NCI-H226 (cell line): ENCODE measurements at regions not wholly inside any gene's neighbourhood (a gene's known extent, or its start where the extent isn't known, plus 50 kb on each side); places are given as distances from the start of the nearest gene placed in this dataset.

Source experiments
- DNase-seq: peaks from one replicate; pipeline ENCODE4 v3.0.0-alpha.2; 2015

DNA sequence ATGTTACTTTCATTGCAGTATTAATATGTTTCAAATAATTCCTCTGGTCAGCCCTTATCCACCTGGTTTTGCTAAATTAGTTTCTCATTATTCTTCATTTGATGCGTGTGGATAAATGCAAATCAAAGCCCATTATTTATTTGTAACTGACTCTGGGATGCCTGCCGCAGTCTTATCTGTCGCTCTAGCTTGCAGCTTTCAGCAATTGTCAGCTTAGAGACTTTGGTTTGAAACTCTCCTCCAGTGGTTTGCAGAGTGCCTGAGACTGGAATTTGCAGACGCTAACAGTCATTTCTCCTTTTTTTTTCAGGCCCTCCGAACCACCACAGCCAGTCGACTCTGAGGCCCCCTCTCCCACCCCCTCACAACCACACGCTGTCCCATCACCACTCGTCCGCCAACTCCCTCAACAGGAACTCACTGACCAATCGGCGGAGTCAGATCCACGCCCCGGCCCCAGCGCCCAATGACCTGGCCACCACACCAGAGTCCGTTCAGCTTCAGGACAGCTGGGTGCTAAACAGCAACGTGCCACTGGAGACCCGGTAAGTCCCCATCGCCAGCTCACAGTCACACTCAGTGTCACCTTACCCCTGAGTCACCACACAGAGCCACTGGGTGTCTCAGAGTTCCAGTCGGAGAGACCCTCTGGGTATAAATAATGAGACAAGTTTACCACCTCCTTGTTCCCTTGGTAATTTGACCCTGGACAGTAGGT lies 339.0 kb upstream of the WWC1 start:
- no peak for DNase-seq

DNA sequence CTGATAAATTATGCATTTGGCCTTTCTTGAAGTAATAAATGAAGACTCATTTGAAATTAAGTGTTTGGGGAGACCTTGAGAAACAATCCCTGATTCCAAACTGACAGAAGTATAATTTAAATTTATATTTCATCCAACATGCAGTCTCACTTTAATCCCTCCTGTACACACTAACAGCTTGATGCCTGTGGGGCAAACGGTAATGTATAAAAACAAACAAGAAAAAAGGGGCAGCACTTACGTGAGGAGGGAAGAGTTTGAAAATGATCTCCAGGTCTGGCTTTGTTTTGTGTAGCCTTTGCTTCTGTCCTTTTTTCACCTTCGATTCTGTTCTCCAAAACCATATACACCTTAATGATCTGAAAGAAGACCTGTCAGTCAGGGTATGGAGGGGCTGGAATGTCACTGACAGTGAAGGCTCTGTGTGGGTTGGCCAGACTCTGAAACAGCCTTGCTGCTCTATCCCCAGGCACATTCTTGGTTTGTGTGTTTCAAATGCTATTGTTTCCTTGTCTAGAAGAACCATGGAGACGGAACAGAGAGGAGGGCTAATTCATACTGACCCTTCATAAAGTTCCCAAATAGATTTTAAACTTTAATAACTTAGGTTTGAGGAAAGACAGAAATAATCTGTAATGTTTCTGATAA lies 338.2 kb upstream of the WWC1 start:
- peak; percentile 10 for DNase-seq

DNA sequence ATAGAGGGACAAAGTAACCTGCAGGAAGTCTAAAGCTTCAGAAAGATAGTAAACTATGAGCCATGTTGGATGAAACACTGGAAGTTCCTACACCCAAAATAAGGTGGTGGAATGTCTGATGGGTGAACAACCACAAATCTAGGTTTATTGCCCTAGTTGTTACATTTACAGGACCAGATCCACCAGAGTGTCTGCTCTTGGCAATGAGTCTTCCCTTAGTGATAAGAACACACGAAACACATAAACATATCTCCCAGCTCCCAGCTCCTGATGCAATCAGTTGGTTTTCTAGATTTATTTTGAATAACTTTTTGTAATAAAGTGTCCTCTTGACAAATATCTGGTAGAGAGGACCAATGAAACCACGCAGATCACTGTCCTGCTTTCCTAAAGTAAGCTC lies 329.7 kb upstream of the WWC1 start:
- peak; percentile 50 for DNase-seq

DNA sequence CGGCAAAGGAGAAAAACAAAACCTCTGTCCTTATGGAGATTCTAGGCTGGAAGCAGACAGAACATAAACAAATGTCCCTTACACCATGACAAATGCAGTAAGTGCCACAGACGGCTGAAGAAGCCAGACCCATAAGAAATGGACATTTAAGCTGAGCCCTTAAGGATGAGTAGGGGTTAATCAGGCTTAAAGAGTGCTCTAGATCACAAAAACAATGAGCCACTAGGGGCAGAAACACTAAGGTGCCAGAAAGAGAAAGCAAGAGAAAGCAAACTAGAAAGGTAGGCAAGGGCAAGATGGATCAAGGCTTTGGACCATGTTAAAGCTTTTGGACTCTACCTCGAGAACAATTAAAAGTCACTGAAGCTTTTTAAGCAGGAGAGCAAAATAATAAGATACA lies 326.9 kb upstream of the WWC1 start:
- DNase-seq: no peak

DNA sequence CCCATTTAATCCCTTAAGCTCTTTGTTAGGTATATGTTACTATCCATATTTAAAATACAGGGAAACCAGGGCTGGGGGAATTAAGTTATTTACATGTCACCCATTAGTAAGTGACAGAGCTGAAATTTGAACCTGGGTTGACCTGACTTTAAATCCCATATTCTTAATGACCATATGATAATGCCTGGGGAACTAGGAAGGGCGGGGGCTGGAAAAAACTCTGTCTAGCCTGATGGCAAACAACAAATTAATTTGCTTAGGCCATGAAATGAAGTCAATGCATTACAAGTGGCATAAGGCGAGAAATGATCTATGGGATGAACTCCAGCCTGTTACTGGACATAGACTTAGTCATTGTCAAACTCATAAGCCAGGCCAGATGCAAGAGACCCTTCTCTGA lies 325.7 kb upstream of the WWC1 start:
- DNase-seq: no peak

DNA sequence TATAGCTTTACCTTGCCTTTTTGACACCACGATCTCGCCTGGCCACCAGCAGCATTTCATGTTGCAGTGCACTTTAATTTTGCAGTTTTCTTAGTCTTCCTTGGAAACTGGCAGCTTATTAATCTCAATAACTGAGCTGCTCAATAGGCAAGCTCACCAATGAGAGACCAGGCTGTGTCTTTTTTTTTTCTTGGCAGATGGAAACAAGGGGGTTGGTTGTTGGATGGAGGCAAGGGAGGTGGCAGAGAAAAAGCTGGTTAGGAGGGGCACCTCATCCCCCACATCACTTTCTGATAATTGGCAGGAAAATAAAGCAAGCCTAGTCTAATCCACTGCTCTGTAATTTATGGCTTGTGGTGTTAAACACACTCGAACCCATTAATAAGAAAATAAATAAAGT lies 324.5 kb upstream of the WWC1 start:
- DNase-seq: no peak

DNA sequence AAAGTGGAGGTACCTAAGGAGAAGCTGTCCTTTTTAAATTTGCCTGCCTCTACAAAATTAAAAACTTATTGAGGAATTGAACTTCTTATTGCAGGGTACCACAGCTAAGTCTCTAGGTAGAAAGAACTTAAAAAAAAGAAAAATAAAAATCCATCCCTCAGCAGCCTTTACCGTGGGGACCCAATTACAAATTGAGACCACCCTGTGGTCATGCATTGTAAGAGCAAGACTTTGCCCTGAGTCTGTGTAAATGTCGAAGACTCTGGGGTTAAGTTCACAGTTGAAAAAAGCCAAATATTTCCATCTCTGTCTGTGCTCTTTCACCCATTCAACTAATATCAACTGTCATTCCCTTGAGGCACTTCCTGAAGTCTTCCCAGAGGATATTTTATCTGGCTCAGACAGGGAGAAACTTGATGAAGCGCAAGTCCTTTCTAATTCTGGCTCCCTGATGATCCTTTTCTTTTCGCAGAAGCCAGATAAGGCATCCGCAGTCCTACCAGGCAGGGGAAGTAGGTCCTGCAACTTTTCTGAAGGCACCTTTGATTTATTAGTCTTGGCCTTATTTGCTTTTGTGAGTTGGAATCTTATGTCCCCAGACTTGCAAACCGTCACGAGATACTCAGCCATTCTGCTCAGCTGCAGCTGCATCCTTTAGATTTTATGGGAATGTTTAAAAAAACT lies 323.8 kb upstream of the WWC1 start:
- DNase-seq: no peak

DNA sequence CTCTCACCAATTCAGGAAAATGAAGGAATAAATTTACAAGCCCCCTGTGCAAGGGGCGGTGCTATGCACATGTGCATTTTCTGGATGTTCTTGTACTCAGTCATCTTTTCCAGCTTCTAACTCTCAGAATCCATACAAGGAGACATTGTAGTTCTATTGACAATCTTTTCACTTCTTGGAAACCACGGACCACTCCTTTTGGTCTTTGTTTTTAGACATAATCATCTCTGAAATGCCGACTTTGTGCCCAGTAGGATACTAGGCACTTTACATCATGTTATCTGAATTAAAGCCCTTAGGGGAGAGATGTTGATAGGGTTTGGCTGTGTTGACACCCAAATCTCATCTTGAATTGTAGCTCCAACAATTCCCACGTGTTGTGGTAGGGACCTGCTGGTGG lies 322.6 kb upstream of the WWC1 start:
- peak; percentile 17 for DNase-seq

DNA sequence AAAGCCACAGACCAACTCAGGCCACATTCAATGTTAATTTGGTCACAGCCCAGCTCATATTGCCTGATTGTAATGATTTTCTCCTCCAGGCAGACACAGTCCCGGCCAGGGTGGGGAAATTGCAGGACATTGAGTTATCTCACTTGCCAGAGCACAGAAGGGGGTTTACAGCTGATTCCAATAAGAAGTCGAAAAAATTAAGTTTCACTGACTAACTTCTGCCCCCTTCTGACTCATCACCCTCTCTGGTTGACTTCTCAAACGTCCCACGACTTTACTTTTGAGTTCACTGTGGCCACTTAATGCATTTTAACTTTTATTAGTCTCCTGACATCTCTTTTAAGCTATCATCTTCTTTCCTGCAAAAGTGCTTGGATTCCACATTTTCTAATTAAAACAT lies 321.4 kb upstream of the WWC1 start:
- no peak for DNase-seq

DNA sequence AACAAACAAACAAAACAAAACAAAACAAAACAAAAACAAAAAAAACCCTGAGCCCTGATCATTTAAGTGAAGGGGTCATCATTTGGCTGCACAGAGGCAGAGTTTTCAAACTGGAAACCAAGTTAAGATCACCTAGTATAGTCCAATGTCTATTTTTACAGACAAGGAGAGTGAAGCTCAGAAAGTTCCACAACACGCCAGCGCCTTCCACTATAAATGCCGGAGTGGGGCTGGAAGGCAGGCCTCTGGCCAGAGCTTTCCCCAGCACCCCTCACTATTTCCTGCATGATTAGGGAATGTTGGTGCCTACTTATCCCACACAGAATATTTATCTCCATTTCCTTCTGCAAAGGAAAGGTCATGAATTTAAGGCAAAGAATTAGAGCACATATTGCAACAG lies 319.7 kb upstream of the WWC1 start:
- no peak for DNase-seq

DNA sequence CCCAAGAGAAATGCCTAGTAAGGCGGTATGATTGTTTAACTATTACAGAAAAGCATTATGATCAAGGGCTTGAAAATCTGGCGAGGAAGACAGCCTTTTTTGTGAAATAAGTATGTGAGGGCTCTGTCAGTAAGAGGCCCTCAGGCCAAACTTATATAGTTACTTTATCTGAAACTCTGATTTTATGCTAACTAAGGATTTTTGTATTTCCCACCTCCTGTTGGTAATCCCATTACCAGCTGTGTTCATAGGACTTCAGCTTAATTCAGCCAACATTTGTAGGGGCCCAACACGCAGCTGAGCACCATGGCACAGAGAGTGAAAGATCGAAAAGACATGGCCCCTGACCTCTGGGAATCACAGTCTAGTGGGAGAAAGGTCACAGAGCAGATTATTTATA lies 318.3 kb upstream of the WWC1 start:
- DNase-seq: no peak

DNA sequence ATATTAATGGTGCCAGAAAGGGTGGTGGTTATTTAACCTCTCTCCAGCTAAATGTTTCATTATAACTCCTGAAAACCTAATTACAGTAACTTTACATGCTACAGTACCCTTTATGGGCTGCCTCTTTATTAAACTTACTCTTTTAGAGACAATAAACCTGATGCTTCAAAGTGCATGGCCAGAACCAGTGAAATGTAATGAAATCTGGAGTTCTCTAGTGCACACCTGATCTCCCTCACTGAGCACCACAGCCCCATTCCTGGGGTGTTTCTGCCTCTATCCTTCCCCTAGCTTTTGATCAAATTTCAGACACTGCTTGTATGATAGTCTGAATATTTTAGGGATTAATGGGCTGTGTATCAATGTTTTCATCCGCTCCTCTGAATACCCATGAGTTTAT lies 306.5 kb upstream of the WWC1 start:
- no peak for DNase-seq

DNA sequence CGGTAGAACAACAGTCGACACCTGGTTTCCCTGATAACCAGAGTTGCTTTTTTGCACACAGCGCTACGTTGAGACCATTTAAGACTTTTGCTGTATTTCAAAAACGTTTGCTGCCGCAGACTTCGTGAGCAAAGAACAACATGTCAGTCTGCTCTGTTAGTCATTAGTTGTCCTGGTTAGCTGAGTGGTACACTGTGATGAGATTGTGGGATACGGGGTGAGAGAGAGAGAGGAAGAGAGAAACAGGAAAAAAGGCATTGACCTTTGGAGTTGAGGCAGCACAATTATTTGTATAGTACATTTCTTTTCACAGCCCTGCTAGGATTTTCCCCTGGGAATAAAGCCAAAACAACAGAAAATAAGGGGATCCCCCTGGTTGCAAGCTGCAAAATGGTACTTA lies 306.1 kb upstream of the WWC1 start:
- no peak for DNase-seq

DNA sequence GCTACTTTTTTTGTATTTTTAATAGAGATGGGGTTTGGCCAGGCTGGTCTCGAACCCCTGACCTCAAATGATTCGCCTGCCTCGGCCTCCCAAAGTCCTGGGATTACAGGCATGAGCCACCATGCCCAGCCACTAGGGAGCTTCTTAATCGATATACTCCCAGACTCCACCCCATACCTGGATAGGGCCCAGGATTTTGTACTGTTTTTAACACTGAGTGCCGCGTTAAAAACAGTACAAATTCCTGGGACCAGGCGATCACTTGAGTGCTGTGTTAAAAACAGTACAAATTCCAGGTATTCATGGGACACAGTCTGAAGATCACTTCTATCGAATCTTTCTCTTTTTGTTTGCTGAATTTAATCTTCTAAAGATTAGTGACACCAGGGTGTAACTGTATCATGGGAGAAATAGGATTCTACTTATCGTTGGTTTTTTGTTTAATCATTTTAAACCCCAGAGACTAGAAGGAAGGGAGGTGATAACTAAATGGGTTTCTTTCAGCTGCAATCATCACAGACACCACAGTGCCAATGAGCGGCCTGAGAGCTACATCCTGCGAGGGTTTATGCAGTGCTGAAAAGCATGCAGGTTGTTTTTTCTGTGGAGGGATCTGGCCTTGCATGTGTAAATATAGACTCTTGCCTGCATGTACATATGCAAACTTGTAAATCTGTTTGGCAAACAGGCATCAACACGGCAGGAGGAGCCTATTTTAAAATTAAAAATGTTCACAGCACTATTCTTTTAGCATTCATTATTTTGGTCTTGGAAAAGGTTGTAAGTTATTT lies 303.8 kb upstream of the WWC1 start:
- DNase-seq: no peak

DNA sequence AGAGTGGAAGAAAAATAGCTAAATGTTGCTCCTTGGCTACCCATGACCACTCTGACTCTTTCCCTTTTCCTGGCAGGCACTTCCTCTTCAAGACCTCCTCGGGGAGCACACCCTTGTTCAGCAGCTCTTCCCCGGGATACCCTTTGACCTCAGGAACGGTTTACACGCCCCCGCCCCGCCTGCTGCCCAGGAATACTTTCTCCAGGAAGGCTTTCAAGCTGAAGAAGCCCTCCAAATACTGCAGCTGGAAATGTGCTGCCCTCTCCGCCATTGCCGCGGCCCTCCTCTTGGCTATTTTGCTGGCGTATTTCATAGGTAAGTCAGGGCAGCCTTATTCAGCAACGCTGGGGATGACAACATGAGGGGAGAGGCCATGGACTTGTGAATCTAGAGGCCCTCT lies 298.6 kb upstream of the WWC1 start:
- DNase-seq: no peak

DNA sequence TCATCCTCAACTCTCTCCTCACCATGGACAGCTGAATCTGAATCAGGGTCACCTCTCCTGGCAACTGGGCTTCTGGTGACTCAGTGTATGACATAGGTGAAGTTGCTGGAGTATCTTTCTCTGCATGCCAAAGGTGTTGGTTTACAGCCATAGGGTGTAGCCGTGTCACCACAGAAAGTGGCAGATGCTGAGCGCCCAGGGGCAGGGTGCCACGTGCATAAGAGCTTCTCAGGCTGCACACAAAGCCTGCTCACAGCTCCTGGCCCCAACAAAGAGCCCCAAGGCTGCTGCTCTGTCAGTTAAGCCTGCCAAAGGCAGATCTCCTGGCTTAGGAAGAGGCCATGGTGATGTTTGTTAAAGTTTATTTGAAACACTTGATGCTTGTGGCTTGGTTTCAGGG lies 297.7 kb upstream of the WWC1 start:
- DNase-seq: no peak

DNA sequence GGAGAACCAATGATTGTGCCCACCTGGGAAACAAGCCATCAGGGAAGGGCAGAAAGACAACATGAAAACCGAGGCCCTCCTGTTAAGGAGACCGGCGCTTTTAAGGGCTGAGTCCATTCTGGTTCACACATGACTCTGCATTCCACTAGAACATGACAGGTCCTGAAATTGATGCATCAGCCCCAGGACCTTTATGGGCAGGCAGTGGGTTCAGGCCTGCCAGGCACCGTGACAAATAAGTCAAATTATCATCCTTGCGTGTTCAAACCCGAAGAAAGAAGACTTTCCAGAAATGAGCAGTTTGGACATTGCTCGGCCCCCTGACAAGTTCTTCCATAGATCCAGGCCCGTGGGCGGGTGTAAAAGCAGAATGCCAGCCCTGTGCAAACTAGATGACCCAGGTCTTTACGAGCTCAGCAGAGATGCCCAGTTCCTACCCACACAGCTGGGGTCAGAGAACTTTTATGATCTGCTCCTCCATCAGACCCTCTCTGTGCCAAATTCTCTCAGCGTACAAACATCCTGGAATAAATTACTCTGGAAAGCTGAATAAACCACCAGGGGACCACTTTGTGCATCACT lies 295.5 kb upstream of the WWC1 start:
- DNase-seq: no peak

DNA sequence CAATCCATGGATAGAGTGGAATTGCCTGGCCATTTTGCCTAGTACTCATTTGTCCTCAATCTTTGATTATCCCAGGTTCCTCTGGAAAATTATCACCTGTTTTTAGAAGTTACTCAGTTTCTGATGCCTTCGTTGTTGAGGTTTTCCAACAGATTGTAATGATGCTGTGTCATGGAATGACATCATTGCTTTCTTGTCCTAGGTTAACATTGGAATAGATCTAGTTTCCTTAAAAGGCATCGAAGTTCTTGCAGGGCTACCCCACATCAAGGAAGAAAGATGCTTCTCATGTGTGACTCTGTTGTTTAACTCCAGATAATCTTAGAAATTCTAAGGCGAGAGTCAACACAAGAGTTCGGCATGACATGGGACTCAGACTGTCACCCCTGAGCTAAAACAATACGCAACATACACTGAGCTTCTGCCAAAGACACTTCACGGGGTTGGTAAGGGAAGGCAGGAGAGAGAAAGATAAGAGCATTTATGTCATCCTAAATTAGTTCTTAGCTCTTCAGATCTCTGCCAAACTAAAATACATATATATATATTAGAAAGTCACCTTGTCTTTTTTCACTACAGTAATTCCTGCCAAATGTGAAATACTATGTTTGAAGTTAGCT lies 293.2 kb upstream of the WWC1 start:
- DNase-seq: no peak

DNA sequence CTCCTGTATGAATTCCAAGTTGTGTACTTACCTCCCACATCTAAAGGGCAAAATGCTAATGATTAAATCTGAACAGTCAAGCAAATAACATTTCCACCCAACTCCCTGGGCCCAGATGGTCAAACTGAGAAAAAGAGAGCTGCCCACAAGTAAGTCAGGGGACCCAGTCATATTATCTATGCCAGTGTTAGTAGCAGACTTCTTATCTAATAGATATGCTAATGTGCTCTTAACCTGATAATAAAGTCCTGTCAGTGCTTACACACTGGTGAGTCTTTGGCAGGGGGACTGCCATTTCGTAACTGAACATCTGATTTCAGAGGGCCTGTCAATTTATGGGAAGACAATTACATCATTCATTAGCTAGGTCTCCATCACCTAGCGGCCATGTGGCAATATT lies 292.3 kb upstream of the WWC1 start:
- peak; percentile 75 for DNase-seq

DNA sequence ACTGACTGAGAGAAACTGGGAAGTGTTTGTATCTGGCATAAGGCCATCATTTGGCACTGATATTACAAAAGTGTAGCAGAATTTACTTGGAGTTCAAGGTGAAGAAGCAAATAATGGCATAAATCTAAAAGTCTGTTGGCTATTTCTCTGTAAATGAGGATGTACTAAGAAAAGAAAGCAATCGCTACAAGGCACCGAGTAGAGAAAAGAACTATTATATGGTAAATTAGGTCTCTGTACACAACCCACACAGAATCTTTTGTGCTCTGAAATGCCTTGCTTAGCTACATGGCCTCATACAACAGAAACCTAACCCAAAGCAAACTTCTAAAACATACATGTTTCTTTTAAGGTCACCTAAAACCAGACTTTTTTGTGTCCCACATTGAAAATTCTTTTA lies 290.1 kb upstream of the WWC1 start:
- no peak for DNase-seq

DNA sequence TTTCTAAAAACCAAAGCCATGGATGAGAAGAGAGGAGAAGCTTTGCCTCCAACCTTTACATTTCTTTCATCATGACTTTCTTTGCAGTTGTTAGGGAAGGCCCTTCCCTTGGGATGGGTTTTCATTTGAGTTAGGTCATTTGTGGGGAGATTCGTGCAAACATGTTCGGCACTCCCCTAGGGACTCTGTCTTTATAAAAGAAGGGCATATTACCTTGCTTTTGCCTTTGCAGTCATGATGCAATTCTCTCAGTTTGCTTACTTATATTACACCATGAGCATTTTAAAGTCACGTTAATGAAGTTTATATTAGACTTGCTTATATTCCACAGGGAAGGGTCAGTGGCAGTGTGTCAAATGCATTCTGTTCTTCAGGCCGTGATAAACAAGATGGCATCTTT lies 289.3 kb upstream of the WWC1 start:
- DNase-seq: no peak

DNA sequence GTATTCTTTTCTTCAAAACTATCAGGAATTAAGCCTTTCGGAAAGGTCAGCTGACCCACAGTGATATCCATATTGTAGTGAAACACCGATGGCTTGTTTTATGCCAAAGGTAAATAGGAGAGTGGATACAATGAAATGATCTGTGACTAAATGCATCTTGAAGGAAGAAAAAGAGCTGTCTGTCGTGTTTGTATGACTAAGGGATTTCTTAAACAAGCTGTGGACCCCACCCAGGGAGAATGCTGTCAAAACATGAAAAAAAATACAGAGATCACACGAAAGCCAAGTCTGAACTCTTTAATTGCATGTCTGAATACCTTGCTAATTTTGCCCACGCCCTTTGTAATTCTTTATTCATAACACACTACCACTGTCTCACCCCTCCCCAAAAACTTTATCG lies 286.4 kb upstream of the WWC1 start:
- DNase-seq: no peak

DNA sequence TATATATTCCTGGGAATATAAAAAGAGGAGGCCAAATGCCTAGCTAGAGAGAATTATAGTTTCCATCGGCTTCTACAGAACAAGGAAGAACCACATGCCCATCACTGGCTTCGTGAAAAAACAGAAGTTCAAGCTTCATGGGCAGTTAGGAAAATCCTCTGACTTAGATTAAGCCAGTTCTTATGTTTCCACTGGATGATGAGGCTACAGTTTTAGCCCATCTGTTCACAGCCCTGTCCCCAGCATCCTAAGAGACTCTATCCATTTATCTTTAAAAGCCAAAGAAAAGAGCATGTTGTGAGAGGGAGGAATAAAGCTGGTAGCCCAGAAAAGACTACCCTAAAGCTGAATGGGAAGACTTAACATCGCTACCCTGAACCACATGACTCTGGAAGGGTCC lies 285.5 kb upstream of the WWC1 start:
- no peak for DNase-seq
